Esophagus squamous epithelium (tissue), 4 donors: ENCODE measurements at regions not wholly inside any gene's neighbourhood (a gene's known extent, or its start where the extent isn't known, plus 50 kb on each side); places are given as distances from the start of the nearest gene placed in this dataset.

Experiments
- CTCF ChIP-seq, 6 experiments: fragments of 450-650 bp in 4 of 6; fragments of 200-600 bp in 2 of 6; sonication (generic) in 2 of 6; IDR thresholded peaks; one replicate each; pipeline ENCODE4 v1.5.1; 2016 to 2019; ENCODE audit warnings: antibody characterized with exemption in 6 of 6, mild to moderate bottlenecking in 4 of 6, moderate library complexity in 4 of 6
- POLR2A ChIP-seq, 4 donors: fragments of 450-650 bp; IDR thresholded peaks; one replicate each; pipeline ENCODE4 v1.6.1; 2017; ENCODE audit warnings: antibody characterized with exemption in 4 of 4, mild to moderate bottlenecking in 4 of 4, moderate library complexity in 3 of 4

- TF ChIP-seq CTCF (IDR thresholded peaks at IDR 0.05) (no peak), POLR2A (IDR thresholded peaks at IDR 0.05) (no peak)
Observed at GRCh38 chr1:163797816-163798215, 476.1 kb downstream of the NUF2 start.
